Urinary bladder (tissue), 3 donors: ENCODE measurements at regions not wholly inside any gene's neighbourhood (a gene's known extent, or its start where the extent isn't known, plus 50 kb on each side); places are given as distances from the start of the nearest gene placed in this dataset.

ENCODE experiments used
- DNase-seq: peaks from one replicate; pipeline ENCODE4 v3.0.0-alpha.2; 2015; ENCODE audit errors: extremely low spot score
- H3K27ac ChIP-seq: one replicate; pipeline ENCODE4 v1.5.1; 2013; ENCODE audit warnings: low read depth, mild to moderate bottlenecking, moderate library complexity
- H3K36me3 ChIP-seq: one replicate; pipeline ENCODE4 v1.6.1; 2013; ENCODE audit warnings: mild to moderate bottlenecking, moderate library complexity; ENCODE audit not compliant: insufficient read depth
- H3K4me1 ChIP-seq: one replicate; pipeline ENCODE4 v1.6.1; 2013; ENCODE audit warnings: mild to moderate bottlenecking, moderate library complexity; ENCODE audit not compliant: insufficient read depth
- H3K4me3 ChIP-seq: one replicate; pipeline ENCODE4 v1.5.1; 2013; ENCODE audit warnings: low read depth, low read length
- WGBS: extraction: QIAGEN DNeasy Blood & Tissue Kit; methylation state at CpG from one replicate; pipeline ENCODE4 v1.1.7; 2013; 5-methylcytosine and 5-hydroxymethylcytosine counted together
- donor health status: healthy with polysubstance abuse.
- donor health status: healthy.

DNA sequence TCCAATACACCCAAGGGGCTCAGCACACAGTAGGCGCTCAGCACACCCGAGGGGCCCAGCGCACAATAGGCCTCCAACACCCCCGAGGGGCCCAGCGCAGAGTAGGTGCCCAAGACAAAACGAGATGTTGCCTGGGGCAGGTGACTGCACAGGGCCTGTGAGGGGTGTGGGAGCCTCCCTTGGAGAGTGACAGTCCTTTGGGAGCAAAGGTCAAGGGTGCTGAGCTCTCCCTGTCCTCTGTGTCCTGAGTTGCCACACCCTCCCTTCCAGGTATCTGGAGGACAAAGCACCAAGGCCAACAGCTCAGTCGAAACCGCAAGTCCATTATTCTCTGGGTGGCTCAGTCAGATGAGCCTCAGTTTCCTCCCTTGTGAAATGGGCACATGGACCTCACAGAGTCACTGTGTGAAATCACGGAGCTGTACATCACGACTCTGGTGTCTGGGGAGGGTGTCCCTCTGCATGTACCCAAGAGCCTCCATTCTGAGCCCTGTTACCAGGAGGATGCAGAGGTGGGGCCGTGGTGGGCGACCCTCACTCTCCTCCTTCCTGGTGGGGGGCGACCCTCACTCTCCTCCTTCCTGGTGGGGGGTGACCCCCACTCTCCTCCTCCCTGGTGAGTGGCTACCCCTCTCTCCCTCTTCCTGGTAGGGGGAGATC, 81.3 kb downstream of the FOXL3 start:
- no peak for DNase-seq
- WGBS = 93% methylated on average over 13 of the region's 13 CpGs
- Histone ChIP-seq H3K4me3 (no peak overlapping the region), H3K4me1 (no peaks in the 10 kb centered on the region), H3K36me3 (no peaks in the 10 kb centered on the region), H3K27ac (no peak overlapping the region)

DNA sequence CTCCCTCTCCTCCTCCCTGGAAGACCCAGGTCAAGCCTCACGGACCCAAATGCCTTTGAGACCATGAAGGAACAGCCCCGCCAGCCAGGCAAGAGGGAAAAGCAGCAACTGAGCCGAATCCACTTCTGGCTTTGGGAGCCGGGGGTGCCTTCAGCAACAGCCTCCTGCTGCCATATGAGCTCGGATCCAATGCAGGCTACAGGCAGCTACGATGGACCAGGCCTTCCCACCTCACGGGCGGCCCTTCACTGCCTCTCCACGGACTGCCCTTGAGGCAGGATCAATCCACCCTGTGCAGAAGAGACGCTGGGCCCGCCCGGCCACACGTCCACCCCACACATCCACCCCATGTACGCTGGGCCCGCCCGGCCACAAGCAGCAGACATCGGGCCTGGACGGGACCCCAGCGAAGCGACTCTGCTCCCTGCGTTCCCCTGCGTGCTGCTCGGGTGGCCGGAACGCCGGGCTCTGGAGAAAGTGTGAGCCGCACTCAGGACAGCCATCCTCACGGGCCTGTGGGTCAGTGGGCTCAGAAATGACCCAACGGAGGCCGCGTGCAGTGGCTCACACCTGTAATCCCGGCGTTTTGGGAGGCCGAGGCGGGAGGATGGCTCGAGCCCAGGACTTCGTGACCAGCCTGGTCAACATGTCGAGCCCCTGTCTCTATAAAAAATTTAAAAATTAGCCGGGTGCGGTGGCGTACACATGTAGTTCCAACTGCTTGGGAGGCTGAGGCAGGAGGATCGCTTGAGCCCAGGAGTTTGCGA, 82.0 kb downstream of the FOXL3 start:
- no peak overlapping the region for H3K4me3 ChIP-seq
- no peaks in the 10 kb centered on the region for H3K36me3 ChIP-seq
- 95% methylated on average over 43 of the region's 43 CpGs for WGBS
- H3K4me1 ChIP-seq = no peaks in the 10 kb centered on the region
- DNase-seq = no peak
- H3K27ac ChIP-seq = no peak overlapping the region

DNA sequence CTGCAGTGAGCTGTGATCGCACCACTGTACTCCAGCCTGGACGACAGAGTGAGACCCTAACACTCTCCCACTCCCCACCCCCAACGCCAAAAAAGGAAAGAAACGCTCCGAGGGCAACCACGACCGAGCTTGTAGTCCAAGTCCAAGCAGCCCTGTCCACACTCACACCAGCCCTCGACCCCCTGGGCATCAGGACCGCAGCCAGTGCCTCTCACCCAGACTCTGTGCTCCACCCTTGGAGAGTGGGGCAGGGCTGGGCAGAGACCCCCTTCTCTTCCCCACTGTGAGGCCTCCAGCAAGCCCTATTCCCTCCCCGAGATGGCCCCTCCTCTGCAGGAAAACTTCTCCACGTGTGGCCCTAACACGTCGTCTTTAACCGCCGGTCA, 82.6 kb downstream of the FOXL3 start:
- Histone ChIP-seq H3K27ac (no peak overlapping the region), H3K4me3 (no peak overlapping the region), H3K4me1 (no peaks in the 10 kb centered on the region), H3K36me3 (no peaks in the 10 kb centered on the region)
- DNase-seq = no peak
- 66% methylated on average over 15 of the region's 15 CpGs for WGBS

DNA sequence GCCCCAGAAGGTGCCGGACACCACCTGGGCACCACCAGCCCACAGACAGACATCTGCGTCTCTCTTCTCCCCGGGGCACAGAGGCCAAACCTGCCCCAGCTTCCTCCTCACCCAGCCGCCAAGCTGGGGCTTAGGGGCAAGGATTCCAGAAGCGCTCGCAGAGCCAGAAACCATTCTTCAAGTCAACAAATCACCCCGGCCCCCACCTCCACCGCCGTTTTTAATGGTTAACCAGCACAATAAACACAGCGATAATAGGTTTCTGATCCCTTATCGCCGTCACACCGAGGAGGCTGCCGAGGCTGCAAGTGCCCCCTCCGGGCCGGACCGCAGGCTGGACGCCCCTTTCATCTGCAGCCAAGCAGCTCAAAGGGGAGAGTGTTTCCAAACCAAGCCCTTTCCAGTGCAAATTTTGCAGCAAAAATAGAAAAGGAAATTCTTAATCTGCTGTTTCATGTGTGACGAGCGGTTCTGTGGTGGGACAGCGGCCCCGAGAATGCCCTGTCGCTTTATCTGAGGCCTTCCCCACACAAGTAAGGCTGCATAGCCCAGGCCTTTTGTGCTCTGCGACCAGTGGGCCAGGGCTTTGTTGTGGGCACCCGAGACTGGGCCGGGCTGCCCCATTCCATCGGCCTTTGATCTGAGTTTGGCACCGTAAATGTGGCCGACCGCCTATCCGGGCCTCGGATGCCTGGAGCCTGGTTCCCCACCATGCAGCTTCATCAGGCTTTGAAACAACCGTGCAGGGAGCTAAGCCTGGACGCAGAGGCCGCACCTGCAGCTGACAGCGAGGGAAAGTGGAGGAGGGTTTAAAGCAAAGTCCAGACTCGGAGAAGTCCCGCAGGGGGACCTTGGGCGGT, 83.2 kb downstream of the FOXL3 start:
- Histone ChIP-seq H3K27ac (no peak overlapping the region), H3K4me1 (no peaks in the 10 kb centered on the region), H3K36me3 (no peaks in the 10 kb centered on the region), H3K4me3 (no peak overlapping the region)
- WGBS = 36% methylated on average over 39 of the region's 39 CpGs
- DNase-seq = peak; percentile 55

DNA sequence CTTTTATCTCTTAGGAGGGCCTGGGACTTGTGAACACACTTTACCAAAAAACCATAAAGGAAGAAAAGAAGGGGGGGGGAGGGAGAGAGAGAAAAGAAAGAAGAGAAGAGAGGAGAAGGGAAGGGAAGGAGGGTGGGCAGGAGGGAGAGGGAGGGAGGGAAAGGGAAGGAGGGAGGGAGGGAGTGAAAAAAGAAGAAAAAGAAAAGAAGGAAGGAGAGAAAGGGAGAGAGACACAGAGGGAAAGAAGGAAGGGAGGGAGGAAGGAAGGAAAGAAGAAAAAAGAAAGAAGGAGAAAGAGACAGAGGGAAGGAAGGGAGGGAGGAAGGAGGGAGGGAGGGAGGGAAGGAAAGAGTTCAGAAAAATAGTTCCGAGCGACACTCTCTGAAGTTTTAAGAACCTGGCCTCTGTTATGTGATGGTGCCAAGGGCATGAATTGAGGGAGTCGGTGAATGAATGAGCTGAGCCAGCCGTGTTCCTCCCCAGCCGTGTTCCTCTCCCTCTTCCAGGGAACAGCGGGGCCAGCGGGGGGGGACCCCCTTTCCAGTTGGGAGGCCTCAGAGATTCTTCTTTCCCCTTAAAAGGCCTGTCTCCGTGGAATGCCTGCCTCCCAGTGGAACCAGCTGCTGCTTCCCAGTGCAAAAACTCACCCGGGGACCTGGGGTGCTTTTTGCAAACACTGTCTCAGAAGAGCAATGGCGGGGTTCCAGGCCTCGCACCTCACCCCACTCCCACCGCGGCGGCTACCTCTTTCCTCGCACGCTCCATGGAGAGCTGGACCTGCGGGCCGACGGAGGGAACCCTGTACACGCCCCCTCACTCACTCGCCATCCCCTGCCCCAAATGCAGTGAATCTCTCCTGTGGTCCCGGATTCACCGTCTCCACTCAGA, 84.1 kb downstream of the FOXL3 start:
- H3K4me1 ChIP-seq = no peaks in the 10 kb centered on the region
- DNase-seq = no peak
- WGBS = 63% methylated on average over 23 of the region's 23 CpGs
- H3K27ac ChIP-seq = no peak overlapping the region
- no peaks in the 10 kb centered on the region for H3K36me3 ChIP-seq
- no peak overlapping the region for H3K4me3 ChIP-seq

DNA sequence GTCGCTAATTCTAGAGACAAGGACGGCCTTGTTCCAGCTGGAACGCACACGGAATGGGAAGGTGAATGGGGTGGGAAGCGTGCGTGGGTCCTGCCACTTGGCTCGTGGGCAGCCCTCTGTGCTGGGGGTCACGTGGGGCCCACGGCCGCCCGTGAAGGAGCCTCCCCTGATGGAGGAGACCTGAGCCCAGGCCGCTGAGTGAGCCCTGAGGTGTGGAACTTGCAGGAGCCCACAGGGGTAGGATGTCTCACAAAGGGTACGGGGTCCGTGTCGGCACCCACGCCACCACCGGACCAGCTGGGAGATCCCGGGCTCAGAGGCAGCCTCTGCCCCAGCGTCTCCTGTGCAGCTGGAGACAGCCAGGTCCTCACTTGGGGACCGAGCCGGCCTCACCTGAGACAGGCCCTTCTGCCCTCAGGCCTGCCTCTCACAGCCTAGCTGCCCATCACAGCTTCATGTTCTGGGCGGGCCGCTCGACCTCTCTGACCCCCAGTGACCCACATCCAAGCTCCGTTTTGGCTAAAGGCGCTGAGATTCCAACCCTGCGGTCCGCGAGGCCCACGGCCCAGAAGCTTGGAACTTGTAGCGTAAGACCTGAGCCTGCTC, 84.8 kb downstream of the FOXL3 start:
- H3K4me1 ChIP-seq = no peaks in the 10 kb centered on the region
- 92% methylated on average over 31 of the region's 31 CpGs for WGBS
- H3K4me3 ChIP-seq = no peak overlapping the region
- DNase-seq = no peak
- no peaks in the 10 kb centered on the region for H3K36me3 ChIP-seq
- no peak overlapping the region for H3K27ac ChIP-seq

DNA sequence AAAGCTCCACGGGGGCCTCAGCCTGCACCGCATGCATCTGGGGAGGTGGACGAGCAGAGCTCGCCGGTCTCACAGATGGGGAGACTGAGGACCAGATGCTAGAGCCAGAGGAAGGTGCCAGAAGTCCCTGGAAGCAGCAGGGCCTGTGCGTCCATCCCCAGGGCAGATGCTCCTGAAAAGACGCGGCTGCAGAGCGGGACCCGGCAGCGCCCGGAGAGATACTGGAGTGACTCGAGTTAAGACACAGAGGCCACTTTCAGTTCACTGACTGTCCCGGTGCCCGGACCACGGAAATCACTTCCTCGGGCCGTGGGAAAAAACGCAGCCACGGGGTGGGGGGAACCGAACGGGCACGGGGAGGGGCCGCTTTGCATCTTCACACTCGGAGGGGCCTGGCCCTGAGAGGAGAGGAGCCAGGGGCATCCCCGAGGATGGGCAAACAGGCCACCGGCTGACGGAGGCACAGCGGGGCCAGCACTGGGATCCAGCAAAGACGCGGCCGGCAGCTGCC, 85.4 kb downstream of the FOXL3 start:
- Histone ChIP-seq H3K36me3 (no peaks in the 10 kb centered on the region), H3K4me3 (no peak overlapping the region), H3K4me1 (no peaks in the 10 kb centered on the region), H3K27ac (no peak overlapping the region)
- no peak for DNase-seq
- WGBS = 89% methylated on average over 32 of the region's 32 CpGs

DNA sequence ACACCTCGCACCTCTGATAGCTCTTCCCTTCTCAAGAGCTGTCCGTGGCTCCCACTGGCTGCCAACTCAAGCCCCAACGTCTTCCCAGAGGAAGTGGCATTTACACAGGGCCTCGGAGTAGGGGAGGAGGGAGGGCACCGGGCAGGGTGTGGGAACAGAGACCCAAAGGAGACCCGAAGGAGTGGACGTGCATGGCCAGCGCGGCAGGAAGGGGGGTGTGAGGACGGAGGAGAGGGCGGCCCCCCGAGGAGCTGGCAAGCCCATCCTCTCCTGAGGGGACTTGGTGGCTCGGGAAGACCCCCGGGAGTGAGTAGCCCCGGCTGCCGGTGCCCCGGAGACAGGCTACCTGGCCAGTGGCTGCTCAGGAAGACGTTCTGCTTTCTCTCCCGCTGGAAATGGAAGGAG, 85.9 kb downstream of the FOXL3 start:
- Histone ChIP-seq H3K27ac (no peak overlapping the region), H3K4me3 (no peak overlapping the region), H3K36me3 (no peaks in the 10 kb centered on the region), H3K4me1 (no peaks in the 10 kb centered on the region)
- DNase-seq = no peak
- WGBS = 51% methylated on average over 19 of the region's 19 CpGs

DNA sequence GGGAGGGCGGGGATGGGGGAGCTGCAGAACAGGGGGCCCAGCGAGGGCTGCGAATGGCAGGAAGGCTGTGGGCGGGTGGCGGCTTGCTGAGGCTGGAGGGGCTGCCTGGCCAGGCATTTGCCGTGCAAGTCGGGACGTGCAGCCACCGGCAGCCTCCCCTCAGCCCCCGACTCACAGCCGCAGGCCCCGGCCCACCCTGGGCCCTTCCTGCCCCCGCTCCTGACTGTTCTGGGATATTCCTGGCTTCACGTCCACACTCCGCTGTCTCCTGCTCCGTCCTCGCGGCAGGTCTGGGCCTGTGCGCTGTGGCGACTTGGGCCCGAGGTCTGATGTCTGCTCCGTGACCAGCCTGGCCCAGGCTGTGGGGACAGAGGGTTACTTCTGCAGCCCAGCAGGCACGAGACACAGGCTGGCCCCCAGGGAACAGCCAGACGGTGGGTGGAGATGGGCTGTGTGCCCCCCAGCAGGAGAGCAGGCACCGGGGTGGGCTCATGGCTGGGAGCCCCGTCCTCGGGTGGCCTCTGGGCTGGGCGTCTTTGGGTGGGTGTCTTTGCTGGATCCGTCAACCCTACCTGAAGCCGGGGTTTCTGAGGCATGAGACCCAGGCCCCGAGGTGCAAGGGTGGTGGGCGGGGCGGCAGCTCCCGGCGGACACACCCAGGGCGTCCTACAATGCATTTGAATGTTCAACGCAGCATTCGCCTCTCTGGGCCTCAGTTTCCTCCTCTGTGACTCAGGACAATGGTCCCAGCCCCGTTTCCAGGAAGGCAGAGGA, 86.5 kb downstream of the FOXL3 start:
- Histone ChIP-seq H3K27ac (no peak overlapping the region), H3K36me3 (no peaks in the 10 kb centered on the region), H3K4me3 (no peak overlapping the region), H3K4me1 (no peaks in the 10 kb centered on the region)
- WGBS = 61% methylated on average over 39 of the region's 39 CpGs
- peak; percentile 60 for DNase-seq

DNA sequence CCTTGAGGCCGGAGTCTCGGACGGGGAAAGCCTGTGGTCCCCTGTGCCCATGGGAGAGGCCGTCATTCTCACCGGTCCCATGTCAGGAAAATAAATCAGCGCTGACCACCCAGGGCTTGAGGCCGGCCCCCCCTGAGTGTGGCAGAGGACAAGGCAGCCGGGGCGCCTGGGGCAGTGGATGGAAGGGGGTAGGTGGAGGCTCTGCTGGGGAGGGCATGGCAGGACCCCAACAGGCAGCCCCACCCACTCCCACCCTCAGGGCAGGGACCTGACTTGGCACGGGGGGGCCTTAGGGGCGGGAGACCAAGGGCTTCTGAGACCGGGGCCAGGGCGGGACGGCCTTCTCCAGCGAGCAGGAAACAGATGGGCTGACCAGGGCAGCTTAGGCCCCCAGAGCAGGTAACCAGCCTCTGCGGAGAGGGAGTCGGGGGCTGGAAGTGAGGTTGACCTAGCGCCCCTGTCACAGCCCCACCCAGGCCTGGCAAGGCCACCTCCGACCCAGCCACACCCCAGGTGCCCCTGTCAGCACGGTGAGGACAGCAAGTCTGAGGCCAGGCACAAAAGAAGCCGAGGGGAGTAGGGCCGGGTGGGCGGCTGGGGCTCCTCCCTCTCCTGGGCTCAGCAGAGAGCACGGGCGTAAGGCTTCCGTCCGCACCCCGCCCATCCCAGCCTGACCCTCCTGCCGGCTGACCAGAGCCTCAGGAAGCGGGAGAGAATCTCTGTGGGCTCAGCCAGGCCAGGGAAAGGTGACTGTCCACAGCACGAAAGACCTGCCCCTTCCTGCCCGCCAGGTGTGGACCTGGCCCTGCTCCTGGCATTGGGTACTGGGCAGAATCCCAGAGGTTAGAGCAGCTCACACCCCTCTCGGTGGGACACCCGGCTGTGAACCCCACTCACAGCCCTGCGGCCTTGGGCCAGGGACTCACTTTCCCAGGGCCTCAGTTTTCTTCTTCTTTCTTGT, 87.4 kb downstream of the FOXL3 start:
- no peaks in the 10 kb centered on the region for H3K36me3 ChIP-seq

DNA sequence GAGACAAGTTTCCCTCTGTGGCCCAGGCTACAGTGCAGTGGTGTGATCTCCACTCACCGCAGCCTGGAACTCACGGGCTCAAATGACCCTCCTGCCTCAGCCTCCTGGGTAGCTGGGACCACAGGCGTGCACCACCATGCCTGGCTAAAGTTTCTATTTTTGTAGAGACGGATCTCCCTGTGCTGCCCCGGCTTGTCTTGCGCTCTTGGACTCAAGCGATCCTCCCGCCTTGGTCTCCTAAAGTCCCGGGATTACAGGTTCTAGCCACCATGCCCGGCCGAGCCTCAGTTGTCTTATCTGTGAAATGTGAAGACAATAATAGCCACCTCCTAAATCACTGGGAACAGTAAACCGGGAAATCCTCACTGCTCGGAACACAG, 88.1 kb downstream of the FOXL3 start:
- H3K36me3 ChIP-seq = no peaks in the 10 kb centered on the region
- H3K4me1 ChIP-seq = no peaks in the 10 kb centered on the region
- H3K27ac ChIP-seq = no peak overlapping the region
- WGBS = 93% methylated on average over 13 of the region's 13 CpGs
- DNase-seq = no peak
- H3K4me3 ChIP-seq = no peak overlapping the region

More for the DNA sequence above, 87.4 kb downstream of the FOXL3 start:
- WGBS = 76% methylated on average over 35 of the region's 35 CpGs
- Histone ChIP-seq H3K4me1 (no peaks in the 10 kb centered on the region), H3K27ac (no peak overlapping the region), H3K4me3 (no peak overlapping the region)
- DNase-seq = no peak
